ENCODE measurements at regions not wholly inside any gene's neighbourhood (a gene's known extent, or its start where the extent isn't known, plus 50 kb on each side); places are given as distances from the start of the nearest gene placed in this dataset.

GRCh38 chr2:3112131-3112530 lies 265.5 kb downstream of the EIPR1 start:
- in situ Hi-C loops (cut with MboI) (no loop called here), intact Hi-C loops (cut with micrococcal nuclease) (no loop called here)
- ATAC-seq (no peak), FAIRE-seq (no peak), DNase-seq (ENCODE audit: extremely low read depth in 1 of 4, low spot score in 3 of 4) (no peak)
- POLR2A ChIA-PET, result no interaction called here
- H3K27me3 ChIP-seq (ENCODE audit: control insufficient read depth in 2 of 2, insufficient read depth in 2 of 2, low read length in 2 of 2), result peaks cover 22 to 74% of the 10 kb centered on the region in 2 experiments
- peaks cover 0 to 7% of the 10 kb centered on the region in 2 experiments; a peak in 3 of 5 replicates for H3K4me1 ChIP-seq (replicated peaks in 1 of 2; ENCODE audit: control insufficient read depth in 2 of 2, insufficient read depth in 2 of 2, low read length in 2 of 2)
- no peak overlapping the region for H2AFZ ChIP-seq (ENCODE audit: low read depth, low read length)
- H3K9ac ChIP-seq (ENCODE audit: insufficient read depth in 1 of 2, low read depth in 2 of 2, low read length in 2 of 2), result no peak overlapping the region
- no peak overlapping the region for H3K4me3 ChIP-seq
- H3K9me3 ChIP-seq (replicated peaks; ENCODE audit: control insufficient read depth, insufficient read depth, low read depth, low read length), result peaks cover 7% of the 10 kb centered on the region; the same call in 1 of the 2 replicates
- no TSS peak for BruUV-seq (replicated peaks)
- TF ChIP-seq JUNB (CRISPR knock-in tag; conservative IDR thresholded peaks at IDR 0.05) (no peak), ZNF274 (IDR thresholded peaks at IDR 0.05; ENCODE audit: borderline replicate concordance, low read depth, low read length) (no peak), E2F5 (CRISPR knock-in tag; IDR thresholded peaks at IDR 0.05) (no peak)
- no peaks in the 10 kb centered on the region for H3K36me3 ChIP-seq (ENCODE audit: control insufficient read depth, insufficient read depth, low read length)
- H3K9me1 ChIP-seq (ENCODE audit: control insufficient read depth, insufficient read depth, low read length), result no peaks in the 10 kb centered on the region
- peaks cover 3% of the 10 kb centered on the region; the same call in 1 of the 2 replicates for H4K20me1 ChIP-seq (replicated peaks; ENCODE audit: control insufficient read depth, insufficient read depth, low read length)
- no peak overlapping the region for H3K4me2 ChIP-seq (ENCODE audit: insufficient read depth, low read length)
- H3K27ac ChIP-seq (ENCODE audit: extremely low read depth, low read depth, low read length), result no peak overlapping the region
- CTCF ChIA-PET (ENCODE audit: low intra/inter-chr PET ratio), result no interaction called here
- 0% methylated on average over 6 of the region's 6 CpGs for WGBS (ENCODE audit: insufficient coverage, low coverage, missing lambda C conversion rate)
- H3K79me2 ChIP-seq (ENCODE audit: control insufficient read depth, insufficient read depth, low read length), result no peaks in the 10 kb centered on the region

- Histone ChIP-seq H3K9ac (ENCODE audit: insufficient read depth in 1 of 2, low read depth in 2 of 2, low read length in 2 of 2) (no peak overlapping the region), H2AFZ (ENCODE audit: low read depth, low read length) (no peak overlapping the region), H3K9me1 (ENCODE audit: control insufficient read depth, insufficient read depth, low read length) (no peaks in the 10 kb centered on the region), H3K4me1 (replicated peaks in 1 of 2; ENCODE audit: control insufficient read depth in 2 of 2, insufficient read depth in 2 of 2, low read length in 2 of 2) (peaks cover 0 to 3% of the 10 kb centered on the region in 2 experiments; a peak in 2 of 5 replicates), H3K4me3 (no peak overlapping the region), H3K79me2 (ENCODE audit: control insufficient read depth, insufficient read depth, low read length) (no peaks in the 10 kb centered on the region), H3K27ac (ENCODE audit: extremely low read depth, low read depth, low read length) (no peak overlapping the region), H3K27me3 (ENCODE audit: control insufficient read depth in 2 of 2, insufficient read depth in 2 of 2, low read length in 2 of 2) (peaks cover 28 to 74% of the 10 kb centered on the region in 2 experiments), H4K20me1 (replicated peaks; ENCODE audit: control insufficient read depth, insufficient read depth, low read length) (peaks cover 3% of the 10 kb centered on the region; the same call in 1 of the 2 replicates), H3K4me2 (ENCODE audit: insufficient read depth, low read length) (no peak overlapping the region), H3K36me3 (ENCODE audit: control insufficient read depth, insufficient read depth, low read length) (no peaks in the 10 kb centered on the region), H3K9me3 (replicated peaks; ENCODE audit: control insufficient read depth, insufficient read depth, low read depth, low read length) (peaks cover 7% of the 10 kb centered on the region; the same call in 1 of the 2 replicates)
- FAIRE-seq, result no peak
- WGBS (ENCODE audit: insufficient coverage, low coverage, missing lambda C conversion rate), result 4% methylated on average over 7 of the region's 7 CpGs
- TF ChIP-seq MCM7 (IDR thresholded peaks at IDR 0.05) (no peak), MAFF (IDR thresholded peaks at IDR 0.05; ENCODE audit: low read length) (no peak), ZNF184 (CRISPR knock-in tag; IDR thresholded peaks at IDR 0.05) (no peak), CREB1 (IDR thresholded peaks at IDR 0.05) (no peak), CREB1 (CRISPR knock-in tag; IDR thresholded peaks at IDR 0.05) (no peak), JUND (IDR thresholded peaks at IDR 0.05; ENCODE audit: borderline replicate concordance, low read depth, low read length) (no peak), JUND (tag; IDR thresholded peaks at IDR 0.05; ENCODE audit: borderline replicate concordance, low read depth, low read length) (no peak), MYC (IDR thresholded peaks at IDR 0.05; ENCODE audit: low read depth, low read length) (no peak), MYC (CRISPR knock-in tag; IDR thresholded peaks at IDR 0.05; ENCODE audit: borderline replicate concordance, low read depth) (no peak), CBFB (CRISPR knock-in tag; IDR thresholded peaks at IDR 0.05) (no peak), TBL1XR1 (IDR thresholded peaks at IDR 0.05; ENCODE audit: low read length in 2 of 2) (no peak), THRA (IDR thresholded peaks at IDR 0.05) (no peak), ZNF174 (CRISPR knock-in tag; IDR thresholded peaks at IDR 0.05) (no peak), ARNT (IDR thresholded peaks at IDR 0.05) (no peak)
- no TSS peak for BruUV-seq (replicated peaks)
- DNase-seq (ENCODE audit: extremely low read depth in 1 of 4, low spot score in 3 of 4), result no peak
- intact Hi-C loops (cut with micrococcal nuclease), result no loop called here
- ATAC-seq, result no peak
- in situ Hi-C loops (cut with MboI), result no loop called here
- POLR2A ChIA-PET, result no interaction called here
- CTCF ChIA-PET (ENCODE audit: low intra/inter-chr PET ratio), result no interaction called here
These were observed 266.5 kb downstream of the EIPR1 start for GRCh38 chr2:3110994-3111666.

Measured in K562 (cell line).